ENCODE measurements at regions not wholly inside any gene's neighbourhood (a gene's known extent, or its start where the extent isn't known, plus 50 kb on each side); places are given as distances from the start of the nearest gene placed in this dataset.

GRCh38 chr13:107144432-107144831 is 576.5 kb upstream of the ARGLU1 start:
- no peak for FAIRE-seq

GRCh38 chr13:107141767-107142166 is 573.8 kb upstream of the ARGLU1 start:
- FAIRE-seq = no peak

GRCh38 chr13:107139006-107139405 is 571.1 kb upstream of the ARGLU1 start:
- no peak for FAIRE-seq

- no peak for FAIRE-seq
These were observed 570.5 kb upstream of the ARGLU1 start for GRCh38 chr13:107138486-107138885.

- no peak for FAIRE-seq
These were observed 566.0 kb upstream of the ARGLU1 start for GRCh38 chr13:107133950-107134349.

- no peak for FAIRE-seq
These were observed 562.6 kb upstream of the ARGLU1 start for GRCh38 chr13:107130566-107130965.

GRCh38 chr13:107124730-107125129 is 556.8 kb upstream of the ARGLU1 start:
- FAIRE-seq = no peak

- FAIRE-seq = peak; percentile 95
These were observed 556.3 kb upstream of the ARGLU1 start for GRCh38 chr13:107124129-107124718.

GRCh38 chr13:107121793-107122192 is 553.9 kb upstream of the ARGLU1 start:
- FAIRE-seq = no peak

GRCh38 chr13:107119989-107120881 is 552.3 kb upstream of the ARGLU1 start:
- peak; percentile 67 for FAIRE-seq

- FAIRE-seq = no peak
These were observed 550.6 kb upstream of the ARGLU1 start for GRCh38 chr13:107118506-107118905.

- FAIRE-seq = no peak
These were observed 549.5 kb upstream of the ARGLU1 start for GRCh38 chr13:107117327-107118012.

- no peak for FAIRE-seq
These were observed 545.5 kb upstream of the ARGLU1 start for GRCh38 chr13:107113387-107113786.

- FAIRE-seq = no peak
These were observed 543.3 kb upstream of the ARGLU1 start for GRCh38 chr13:107111248-107111647.

GRCh38 chr13:107104631-107105030 is 536.7 kb upstream of the ARGLU1 start:
- no peak for FAIRE-seq

- no peak for FAIRE-seq
These were observed 534.7 kb upstream of the ARGLU1 start for GRCh38 chr13:107102676-107103075.

- FAIRE-seq = no peak
These were observed 531.7 kb upstream of the ARGLU1 start for GRCh38 chr13:107099661-107100060.

GRCh38 chr13:107097916-107098315 is 530.0 kb upstream of the ARGLU1 start:
- no peak for FAIRE-seq

GRCh38 chr13:107095876-107096275 is 527.9 kb upstream of the ARGLU1 start:
- no peak for FAIRE-seq

- FAIRE-seq = no peak
These were observed 523.9 kb upstream of the ARGLU1 start for GRCh38 chr13:107091861-107092260.

GRCh38 chr13:107091428-107091827 is 523.5 kb upstream of the ARGLU1 start:
- FAIRE-seq = peak; percentile 91

- FAIRE-seq = no peak
These were observed 520.1 kb upstream of the ARGLU1 start for GRCh38 chr13:107088061-107088460.

- FAIRE-seq = peak; percentile 97
These were observed 511.6 kb upstream of the ARGLU1 start for GRCh38 chr13:107079423-107080049.
